ENCODE measurements at regions not wholly inside any gene's neighbourhood (a gene's known extent, or its start where the extent isn't known, plus 50 kb on each side); places are given as distances from the start of the nearest gene placed in this dataset.

GRCh38 chr13:110044551-110045111 lies 258.2 kb upstream of the IRS2 start:
- TF ChIP-seq CTCF (conservative IDR thresholded peaks at IDR 0.05 in 1 of 2, IDR thresholded peaks at IDR 0.05 in 1 of 2; ENCODE audit: extremely low read depth in 1 of 2, insufficient read depth in 1 of 2, low read depth in 1 of 2, low read length in 2 of 2): no peak
- TF ChIP-seq EZH2 (IDR thresholded peaks at IDR 0.05; ENCODE audit: borderline replicate concordance, low read length): no peak
